ENCODE measurements at regions not wholly inside any gene's neighbourhood (a gene's known extent, or its start where the extent isn't known, plus 50 kb on each side); places are given as distances from the start of the nearest gene placed in this dataset.

DNA sequence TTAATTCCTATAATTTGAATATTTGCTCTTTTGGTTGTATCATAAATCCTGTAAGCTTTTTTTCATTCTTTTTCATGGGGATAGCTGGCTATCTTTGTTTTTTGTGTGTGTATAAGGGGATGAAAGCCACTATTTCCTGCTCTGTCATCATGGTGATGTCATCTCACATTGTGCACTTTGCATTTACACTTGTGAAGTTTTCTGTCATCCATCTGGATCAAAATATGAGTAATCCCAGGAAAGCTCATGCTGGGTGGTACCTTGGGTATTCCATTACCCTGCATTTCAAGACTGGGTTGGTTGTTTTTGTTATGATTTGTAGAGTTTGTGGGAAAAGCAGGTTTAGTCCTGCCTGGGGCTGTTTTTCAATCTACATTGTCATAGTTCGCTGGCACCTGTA, 77.8 kb upstream of the XIST start:
- Histone ChIP-seq H3K4me3 (ENCODE audit: insufficient read depth, low read depth, low read length) (no peak overlapping the region), H3K4ac (ENCODE audit: low read depth, low read length) (no peak overlapping the region), H3K36me3 (ENCODE audit: control insufficient read depth, insufficient read depth, low read length) (no peaks in the 10 kb centered on the region), H4K91ac (ENCODE audit: insufficient read depth, low read depth, low read length) (no peak overlapping the region), H3K79me1 (ENCODE audit: low read depth in 1 of 2, low read length in 2 of 2) (no peaks in the 10 kb centered on the region), H3K9me1 (ENCODE audit: insufficient read depth, low read length) (no peaks in the 10 kb centered on the region), H3K27ac (ENCODE audit: insufficient read depth, low read length) (no peak overlapping the region), H3K56ac (ENCODE audit: extremely low read depth, insufficient read depth, low read length) (no peak overlapping the region), H3K9me3 (ENCODE audit: control insufficient read depth, insufficient read depth, low read length) (peaks cover 2% of the 10 kb centered on the region; the same call in 1 of the 2 replicates), H3K18ac (ENCODE audit: low read depth, low read length) (no peak overlapping the region), H2AK9ac (replicated peaks; ENCODE audit: low read depth, low read length, poor library complexity) (no peak overlapping the region), H3K27me3 (ENCODE audit: control insufficient read depth, insufficient read depth, low read length) (no peaks in the 10 kb centered on the region), H2BK15ac (ENCODE audit: low read depth, low read length) (no peak overlapping the region), H2AK5ac (ENCODE audit: low read depth, low read length) (no peak overlapping the region), H2BK20ac (ENCODE audit: low read depth, low read length) (no peak overlapping the region), H4K8ac (ENCODE audit: low read depth in 2 of 2, low read length in 2 of 2) (no peak overlapping the region), H3K4me1 (ENCODE audit: control insufficient read depth, insufficient read depth, low read length) (no peaks in the 10 kb centered on the region), H2AFZ (replicated peaks; ENCODE audit: low read length, poor library complexity) (no peak overlapping the region), H2BK120ac (ENCODE audit: low read depth, low read length) (no peak overlapping the region), H4K5ac (ENCODE audit: low read depth, low read length) (no peak overlapping the region), H3K14ac (replicated peaks; ENCODE audit: low read depth, low read length) (no peak overlapping the region), H3K4me2 (ENCODE audit: low read depth, low read length) (no peak overlapping the region), H3K23ac (ENCODE audit: low read depth, low read length) (no peak overlapping the region), H2BK5ac (ENCODE audit: low read depth, low read length, poor library complexity, severe bottlenecking) (no peak overlapping the region), H4K20me1 (ENCODE audit: insufficient read depth, low read length) (no peaks in the 10 kb centered on the region), H3K9ac (ENCODE audit: low read depth, low read length) (no peak overlapping the region)
- ATAC-seq (ENCODE audit: low read depth) (no peak), DNase-seq (peak; percentile 70)
- in situ Hi-C loops (cut with MboI; ENCODE audit: low sequenced_read_pairs) (no loop called here), dilution Hi-C loops (cut with HindIII; ENCODE audit: low sequenced_read_pairs, unreplicated experiment) (no loop called here), intact Hi-C loops (cut with micrococcal nuclease) (no loop called here)
- CTCF ChIA-PET, result no interaction called here
- BruUV-seq (replicated peaks), result no TSS peak
- no CpG with 5 or more reads among the region's 1 CpG for WGBS, 2 experiments (ENCODE audit: extremely low coverage in 2 of 2, insufficient read length in 1 of 2)
- POLR2A ChIA-PET (ENCODE audit: unreplicated experiment), result no interaction called here
- TF ChIP-seq MXI1 (IDR thresholded peaks at IDR 0.05; ENCODE audit: borderline replicate concordance, low read depth, low read length) (no peak), MAZ (IDR thresholded peaks at IDR 0.05; ENCODE audit: borderline replicate concordance, low read depth, low read length) (no peak), SMC3 (IDR thresholded peaks at IDR 0.05; ENCODE audit: low read depth, low read length) (no peak), RAD21 (IDR thresholded peaks at IDR 0.05; ENCODE audit: low read length) (no peak), POLR2A (IDR thresholded peaks at IDR 0.05; ENCODE audit: low read depth, low read length) (no peak), RFX5 (IDR thresholded peaks at IDR 0.05; ENCODE audit: low read depth, low read length) (no peak), MAFK (IDR thresholded peaks at IDR 0.05; ENCODE audit: low read depth, low read length) (no peak)

Data from IMR-90 (cell line).